GM21381 (cell line): ENCODE measurements at regions not wholly inside any gene's neighbourhood (a gene's known extent, or its start where the extent isn't known, plus 50 kb on each side); places are given as distances from the start of the nearest gene placed in this dataset.
"Not testable (repeated sequence)": the region's sequence is repeated elsewhere in the genome, so short reads cannot be mapped to it uniquely, and the experiment has no call there.

Experiments used
- ATAC-seq: cut with Tn5 transposase; IDR thresholded peaks from one replicate; pipeline ENCODE4 v1.9.1; 2021; ENCODE audit warnings: mild to moderate bottlenecking, moderate library complexity; ENCODE audit not compliant: unreplicated experiment

DNA sequence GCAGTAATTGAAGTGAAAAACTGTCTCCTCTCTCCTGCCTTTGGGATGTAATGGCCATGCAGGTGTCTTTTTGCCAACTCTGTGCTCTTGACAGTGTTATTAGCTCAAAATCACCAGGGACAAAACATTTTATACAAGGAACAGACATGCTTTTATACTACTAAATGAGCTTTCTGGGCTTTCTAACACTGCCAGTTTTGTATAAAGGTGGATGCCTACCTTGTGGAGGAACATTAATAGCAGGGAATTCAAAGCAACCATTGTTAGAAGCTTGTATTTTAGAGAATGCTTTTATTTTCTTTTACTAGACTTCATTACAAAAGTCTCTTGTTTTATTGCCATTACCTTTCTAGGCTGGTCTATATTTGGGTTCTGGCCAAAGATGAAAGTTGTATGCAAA lies 54.7 kb upstream of the ARSJ start:
- ATAC-seq: no peak

DNA sequence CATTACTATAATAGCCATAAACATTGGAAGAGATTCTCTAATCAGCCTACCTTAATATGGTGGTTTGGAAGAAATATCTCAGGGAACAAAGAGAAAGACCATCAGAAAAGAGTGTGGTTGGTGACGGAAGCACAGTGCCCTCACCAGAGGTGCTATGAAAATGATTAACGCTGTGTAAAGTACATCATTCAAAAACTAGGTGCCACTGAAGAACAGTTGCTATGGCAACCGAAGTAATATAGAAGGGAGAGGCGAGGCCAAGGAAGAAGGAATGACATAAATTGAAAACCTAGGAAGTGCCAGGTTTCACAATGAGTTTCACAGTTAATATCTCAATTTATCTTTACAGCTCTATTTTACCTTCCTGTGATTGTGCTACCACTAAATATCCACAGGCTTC lies 57.0 kb upstream of the ARSJ start:
- ATAC-seq: no peak

GRCh38 chr4:114036864-114037263 lies 57.4 kb upstream of the ARSJ start:
- no peak for ATAC-seq

DNA sequence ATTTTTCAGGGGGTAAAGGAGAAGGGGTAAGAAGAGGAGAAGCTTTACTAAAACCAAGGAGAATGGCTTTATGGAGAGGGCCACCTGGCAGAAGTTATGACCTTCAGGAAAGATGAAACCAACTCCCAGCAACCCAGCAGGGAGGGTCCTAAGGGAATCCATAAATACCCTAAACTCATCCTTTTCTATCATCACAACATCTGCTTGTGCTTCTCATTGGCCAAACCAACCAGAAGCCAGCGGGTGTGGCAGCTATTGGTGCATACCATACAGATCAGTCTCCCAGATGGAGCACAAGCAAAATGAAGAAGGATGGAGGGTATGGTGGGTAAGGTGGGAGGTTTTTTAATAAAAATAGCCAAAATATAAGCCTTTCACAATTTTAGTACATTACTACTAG lies 58.5 kb upstream of the ARSJ start:
- ATAC-seq: no peak

- ATAC-seq: no peak
Measured at GRCh38 chr4:114038762-114039387, 59.4 kb upstream of the ARSJ start.

- peak; percentile 97 for ATAC-seq
Measured at GRCh38 chr4:114040319-114041116, 61.1 kb upstream of the ARSJ start.

GRCh38 chr4:114041117-114041475 lies 61.6 kb upstream of the ARSJ start:
- no peak for ATAC-seq

DNA sequence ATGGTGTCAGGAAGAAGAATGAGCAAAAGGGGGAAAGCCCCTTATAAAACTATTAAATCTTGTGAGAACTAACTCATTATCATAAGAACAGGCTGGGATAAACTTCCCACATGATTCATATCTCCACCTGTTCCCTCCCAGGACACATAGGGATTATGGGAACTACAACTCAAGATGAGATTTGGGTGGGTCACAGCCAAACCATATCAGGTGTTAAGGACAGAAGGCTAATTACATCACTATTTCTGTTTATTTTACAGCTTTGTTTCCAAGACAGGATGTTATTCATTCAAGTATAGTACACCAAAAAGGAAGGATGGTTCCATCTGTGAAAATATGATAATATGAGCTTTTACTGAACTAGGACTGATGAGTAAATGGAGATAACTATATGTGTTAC lies 63.7 kb upstream of the ARSJ start:
- no peak for ATAC-seq

- ATAC-seq: not testable (repeated sequence)
Measured at GRCh38 chr4:114044351-114044750, 64.9 kb upstream of the ARSJ start.

DNA sequence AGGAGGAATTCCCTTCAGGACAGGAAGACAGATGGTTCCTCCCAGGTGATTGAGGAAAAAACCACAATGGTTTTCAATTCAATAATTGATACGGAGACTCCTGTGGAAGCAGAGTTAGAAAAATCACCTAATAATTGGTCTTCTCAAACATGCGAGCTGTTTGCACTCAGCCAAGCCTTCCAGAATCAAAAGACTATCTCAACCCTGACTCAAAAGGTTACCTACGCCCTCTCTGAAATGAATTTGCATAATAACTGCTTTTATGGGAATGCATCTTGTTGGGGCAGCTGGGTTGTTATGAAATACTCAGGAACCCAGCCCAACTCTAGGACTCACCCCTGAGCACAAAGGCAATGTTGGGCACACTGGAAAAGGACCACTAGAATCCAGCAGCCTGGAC lies 66.9 kb upstream of the ARSJ start:
- no peak for ATAC-seq

DNA sequence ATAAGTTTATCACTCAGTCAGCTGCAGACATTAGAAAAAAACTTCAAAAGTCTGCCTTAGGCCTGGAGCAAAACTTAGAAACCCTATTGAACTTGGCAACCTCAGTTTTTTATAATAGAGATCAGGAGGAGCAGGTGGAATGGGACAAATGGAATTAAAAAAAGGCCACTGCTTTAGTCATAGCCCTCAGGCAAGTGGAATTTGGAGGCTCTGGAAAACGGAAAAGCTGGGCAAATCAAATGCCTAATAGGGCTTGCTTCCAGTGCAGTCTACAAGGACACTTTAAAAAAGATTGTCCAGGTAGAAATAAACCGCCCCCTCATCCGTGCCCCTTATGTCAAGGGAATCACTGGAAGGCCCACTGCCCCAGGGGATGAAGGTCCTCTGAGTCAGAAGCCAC lies 68.7 kb upstream of the ARSJ start:
- not testable (repeated sequence) for ATAC-seq

GRCh38 chr4:114052227-114052626 lies 72.8 kb upstream of the ARSJ start:
- ATAC-seq: no peak

DNA sequence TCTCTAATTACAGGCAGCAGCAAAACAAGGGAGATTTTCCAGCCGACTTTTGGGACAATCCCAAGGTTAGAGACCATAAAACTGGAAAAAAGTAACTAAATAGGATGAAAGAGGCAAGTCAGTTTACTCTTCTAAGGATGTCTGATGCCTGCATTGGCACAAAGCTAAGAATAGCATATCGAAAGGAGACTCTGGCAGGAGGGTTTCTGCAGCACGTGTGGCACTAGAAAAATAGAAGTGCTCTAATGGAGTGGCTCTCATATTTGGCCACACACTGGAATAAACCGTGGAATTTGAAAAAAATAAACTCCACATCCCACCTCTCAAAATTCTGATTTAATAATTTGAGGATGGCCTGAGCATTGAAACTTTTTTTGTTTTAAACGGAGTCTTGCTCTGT lies 77.2 kb upstream of the ARSJ start:
- no peak for ATAC-seq

DNA sequence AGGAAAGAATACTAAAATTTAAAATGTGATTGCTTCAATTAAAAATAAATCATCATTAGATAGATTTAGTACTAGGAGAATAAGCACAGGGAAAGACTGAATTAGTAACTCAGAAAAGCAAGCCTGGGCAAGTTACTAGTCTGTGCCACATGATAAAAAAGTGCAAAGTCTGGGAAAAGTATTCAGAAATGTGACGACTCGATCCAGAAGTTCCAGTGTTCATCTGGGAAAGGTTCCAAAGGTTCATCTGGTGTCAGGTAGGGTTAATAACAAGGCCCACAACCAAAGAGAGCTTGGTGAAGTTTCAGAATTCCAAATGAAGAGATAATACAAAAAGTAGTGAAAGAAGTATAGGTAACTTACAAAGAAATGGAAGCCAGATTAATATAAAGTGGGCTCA lies 78.3 kb upstream of the ARSJ start:
- no peak for ATAC-seq

DNA sequence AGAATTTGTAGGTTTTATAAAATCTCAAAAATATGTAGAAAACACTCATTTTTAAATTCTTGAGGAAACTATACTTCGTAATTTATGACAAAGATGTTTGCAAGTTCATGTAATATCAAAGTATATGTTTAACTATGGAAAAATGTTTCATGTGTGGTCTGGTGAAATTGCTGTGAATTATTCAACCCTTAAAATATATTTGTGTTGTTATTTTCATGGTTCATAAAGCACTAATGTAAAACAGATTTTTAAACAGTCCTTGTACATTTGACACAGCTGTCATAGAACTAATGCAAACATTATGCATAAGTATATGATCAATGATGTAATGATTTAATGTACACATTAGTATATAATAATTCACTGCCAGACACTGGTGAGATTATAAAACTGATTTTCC lies 83.1 kb upstream of the ARSJ start:
- no peak for ATAC-seq

DNA sequence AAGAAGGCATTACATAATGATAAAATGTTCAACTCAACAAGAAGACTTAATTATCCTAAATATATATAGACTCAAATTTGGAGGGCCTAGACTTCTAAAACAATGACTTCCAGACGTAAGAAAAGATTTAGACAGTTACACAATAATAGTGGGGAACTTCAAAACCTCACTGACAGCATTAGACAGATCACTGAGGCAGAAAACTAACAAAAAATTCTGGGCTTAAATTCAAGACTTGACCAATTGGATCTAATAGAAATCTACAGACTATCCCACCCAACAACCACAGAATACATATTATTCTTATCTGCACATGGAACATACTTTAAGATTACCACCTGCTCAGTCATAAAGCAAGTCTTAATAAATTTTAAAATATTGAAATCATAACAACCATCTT lies 93.3 kb upstream of the ARSJ start:
- ATAC-seq: no peak

GRCh38 chr4:114076899-114077570 lies 97.6 kb upstream of the ARSJ start:
- no peak for ATAC-seq

- ATAC-seq: no peak
Measured at GRCh38 chr4:114077610-114078009, 98.2 kb upstream of the ARSJ start.

GRCh38 chr4:114078636-114079035 lies 99.2 kb upstream of the ARSJ start:
- ATAC-seq: no peak

DNA sequence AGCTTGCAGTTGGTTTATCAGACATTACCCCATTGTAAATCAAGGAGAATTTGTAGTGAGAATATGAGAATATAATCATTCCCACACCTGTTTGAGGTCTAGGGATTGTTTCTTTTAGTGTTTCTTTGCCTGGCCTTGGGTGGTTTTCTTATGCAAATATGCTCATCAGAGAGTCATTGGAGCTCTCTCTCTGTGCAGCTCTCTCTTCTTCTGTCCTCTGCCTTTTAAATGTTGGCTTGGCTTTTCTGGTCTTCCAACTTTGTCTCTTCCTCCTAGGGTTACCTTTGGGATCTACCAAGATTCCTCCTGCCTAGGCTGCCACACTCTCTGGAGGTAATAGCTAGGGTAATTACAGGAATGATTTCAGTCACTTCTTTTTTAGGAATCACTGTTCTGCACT lies 102.3 kb upstream of the ARSJ start:
- ATAC-seq: no peak

- no peak for ATAC-seq
Measured at GRCh38 chr4:114082348-114082747, 102.9 kb upstream of the ARSJ start.

DNA sequence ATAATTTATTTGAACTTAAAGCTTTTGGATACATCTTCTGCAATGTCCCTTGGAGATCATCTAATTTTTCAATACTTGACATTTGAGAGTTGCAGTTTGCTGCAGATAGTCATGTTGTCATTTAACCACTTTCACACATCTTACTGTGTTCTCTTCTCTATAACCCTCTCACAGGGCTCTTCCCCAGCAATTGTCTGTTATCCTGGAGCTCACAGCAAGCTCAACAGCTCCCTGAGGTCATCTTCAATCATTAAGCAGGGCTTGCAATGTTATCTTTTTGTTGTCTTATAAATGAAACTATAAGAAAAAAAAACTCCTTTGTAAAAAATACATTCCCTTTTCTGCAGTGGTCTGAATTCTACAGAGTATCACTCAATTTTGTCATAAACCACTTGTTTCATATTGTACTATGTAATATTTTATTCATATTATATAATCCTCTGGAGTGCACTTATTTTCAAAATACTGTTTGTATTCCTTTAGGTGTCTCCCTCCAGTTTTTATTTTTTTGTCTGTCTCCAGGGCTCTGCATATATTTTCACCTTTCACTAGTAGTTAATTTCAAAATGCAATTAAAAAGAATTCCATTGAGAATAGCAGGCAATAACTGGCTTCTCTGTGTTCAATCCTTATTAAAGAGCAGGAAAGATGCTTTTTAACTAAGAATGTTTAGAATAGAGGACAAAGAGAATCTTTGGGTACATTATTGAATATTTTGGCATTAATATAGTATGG lies 106.3 kb upstream of the ARSJ start:
- no peak for ATAC-seq
